GM21786 (cell line): ENCODE measurements at regions not wholly inside any gene's neighbourhood (a gene's known extent, or its start where the extent isn't known, plus 50 kb on each side); places are given as distances from the start of the nearest gene placed in this dataset.
"Not testable (repeated sequence)": the region's sequence is repeated elsewhere in the genome, so short reads cannot be mapped to it uniquely, and the experiment has no call there.

Source experiments
- ATAC-seq: cut with Tn5 transposase; IDR thresholded peaks from one replicate; pipeline ENCODE4 v1.9.1; 2021; ENCODE audit not compliant: unreplicated experiment

GRCh38 chr10:130689743-130690626 lies 553.8 kb downstream of the GLRX3 start:
- ATAC-seq = no peak

- no peak for ATAC-seq
Observed at GRCh38 chr10:130691776-130692175, 555.6 kb downstream of the GLRX3 start.

DNA sequence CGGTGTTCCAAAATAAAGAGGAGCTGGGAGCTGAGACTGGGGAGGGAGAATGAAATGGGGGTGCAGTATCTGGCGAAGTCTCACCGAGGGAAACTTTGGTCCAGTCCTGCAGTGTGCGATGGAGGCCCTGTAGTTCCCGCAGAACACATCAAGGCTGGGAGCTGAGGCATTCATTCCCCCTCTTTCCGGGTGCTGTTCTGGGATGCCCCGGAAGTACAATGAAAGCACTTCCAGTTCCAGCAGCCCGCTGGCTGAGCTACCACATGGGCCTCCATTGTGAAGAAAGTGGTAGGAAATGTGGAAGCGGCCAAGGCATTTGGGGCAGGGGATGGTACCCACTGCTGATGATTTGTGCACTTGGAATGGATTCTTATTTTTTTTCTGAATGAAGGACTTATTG lies 560.7 kb downstream of the GLRX3 start:
- no peak for ATAC-seq

DNA sequence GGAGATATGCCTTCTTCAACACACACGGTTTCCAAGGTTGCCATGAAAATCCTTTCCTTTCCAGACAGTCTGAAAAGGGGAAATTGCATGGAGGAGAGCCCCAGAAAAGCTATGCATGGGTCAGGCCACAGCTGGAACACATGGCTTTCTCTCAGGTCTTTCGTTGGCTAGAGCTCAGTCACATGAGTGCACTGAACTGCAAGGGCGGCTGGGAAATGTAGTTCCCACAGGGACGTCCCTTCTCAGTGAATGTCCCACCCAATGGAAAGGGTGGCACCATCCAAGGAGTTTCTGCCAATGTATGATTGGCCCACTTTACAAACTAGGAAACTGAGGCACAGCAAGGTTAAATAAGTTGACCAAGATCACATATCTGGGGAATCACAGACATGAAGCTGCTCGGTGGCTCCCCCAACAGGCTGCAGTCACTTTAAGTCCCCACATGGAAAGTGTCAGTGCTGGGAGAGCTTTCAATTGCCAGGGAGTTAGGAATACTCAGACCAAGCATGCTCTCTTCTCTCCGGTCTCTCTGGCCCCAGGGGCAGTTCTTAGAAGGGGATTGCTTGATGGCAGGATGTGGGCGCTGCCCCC lies 571.3 kb downstream of the GLRX3 start:
- no peak for ATAC-seq

DNA sequence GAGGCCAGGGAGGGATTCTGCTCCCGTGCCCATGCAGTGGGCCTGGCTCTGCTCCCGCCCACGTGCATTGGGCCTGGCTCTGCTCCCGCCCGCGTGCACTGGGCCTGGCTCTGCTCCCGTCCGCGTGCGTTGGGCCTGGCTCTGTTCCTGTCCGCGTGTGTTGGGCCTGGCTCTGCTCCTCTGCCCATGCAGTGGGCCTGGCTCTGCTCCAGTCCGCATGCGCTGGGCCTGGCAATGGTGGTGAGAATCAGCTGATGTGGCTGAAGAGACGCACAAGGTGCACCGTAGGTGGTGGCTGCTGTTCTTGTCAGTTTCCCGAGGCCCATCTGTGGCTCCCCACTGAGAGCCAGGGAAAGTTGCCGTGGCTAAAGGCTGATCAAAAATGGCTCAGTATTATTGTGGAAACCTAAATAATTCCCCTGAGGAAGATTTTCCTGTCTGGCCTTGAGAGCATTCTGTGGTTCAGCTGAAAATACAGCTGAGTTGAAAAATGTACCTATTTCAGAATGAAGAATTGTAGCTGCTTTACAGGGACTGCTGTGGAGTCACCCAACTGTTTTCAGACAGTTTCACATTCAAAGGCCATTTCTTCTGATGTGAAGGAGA lies 572.4 kb downstream of the GLRX3 start:
- no peak for ATAC-seq

DNA sequence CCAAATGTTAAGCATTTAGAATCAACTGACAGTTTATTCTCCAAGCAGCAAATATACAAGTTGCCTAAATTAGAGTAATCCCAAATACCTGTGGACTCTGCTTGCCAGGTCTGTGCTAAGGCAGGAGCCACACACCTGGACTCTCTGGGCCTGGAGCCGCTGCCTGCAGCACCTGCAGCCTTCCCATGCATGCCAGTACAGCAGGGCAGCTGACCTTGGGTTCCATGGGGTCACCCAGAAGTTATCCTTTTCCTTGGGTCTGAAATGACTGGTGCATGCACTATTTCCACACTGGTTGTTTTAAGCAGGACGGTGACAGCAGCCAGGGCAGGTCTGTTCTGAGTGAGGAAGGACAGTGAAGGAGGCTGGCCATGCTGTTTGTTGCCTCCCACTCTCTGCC lies 573.2 kb downstream of the GLRX3 start:
- no peak for ATAC-seq

DNA sequence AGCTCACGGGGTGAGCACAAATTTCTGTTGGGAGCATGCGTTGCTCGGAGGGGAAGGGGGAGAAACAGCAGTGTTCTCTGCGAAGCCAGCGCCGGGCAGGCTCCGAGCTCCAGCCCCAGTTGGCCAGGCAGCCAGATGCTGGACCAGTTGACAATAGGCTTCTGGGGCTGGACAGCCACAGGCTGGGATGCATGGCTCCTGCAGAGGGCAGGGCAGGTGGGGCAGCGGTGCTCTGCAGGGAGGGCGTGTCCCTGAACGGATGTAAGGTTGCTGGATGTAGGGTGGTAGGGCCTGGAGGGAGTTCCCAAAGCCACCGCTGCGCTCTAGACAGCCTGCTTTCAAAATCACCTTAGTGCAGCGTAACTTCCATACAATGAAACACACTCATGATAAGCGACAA lies 574.9 kb downstream of the GLRX3 start:
- no peak for ATAC-seq

DNA sequence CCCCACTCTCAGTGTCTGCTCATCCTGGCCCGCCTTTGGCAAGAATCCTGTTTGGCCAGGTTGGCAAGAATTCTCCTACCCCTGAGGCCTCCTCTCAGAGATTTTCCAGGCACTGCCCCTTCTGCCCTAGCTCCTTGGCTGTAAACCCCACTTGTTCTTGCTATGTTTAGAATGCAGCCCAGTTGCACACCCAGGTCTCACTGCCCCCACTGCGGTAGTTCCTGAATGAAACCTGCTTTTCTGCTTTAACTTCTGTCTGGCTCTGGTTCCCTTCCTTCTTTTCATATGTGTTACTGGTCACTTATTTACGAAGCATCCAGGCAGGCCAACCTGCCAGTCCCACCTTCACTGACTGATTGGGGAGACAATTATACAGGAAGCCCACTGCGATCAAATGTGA lies 576.9 kb downstream of the GLRX3 start:
- ATAC-seq = no peak

- ATAC-seq = no peak
Observed at GRCh38 chr10:130713731-130714130, 577.5 kb downstream of the GLRX3 start.

DNA sequence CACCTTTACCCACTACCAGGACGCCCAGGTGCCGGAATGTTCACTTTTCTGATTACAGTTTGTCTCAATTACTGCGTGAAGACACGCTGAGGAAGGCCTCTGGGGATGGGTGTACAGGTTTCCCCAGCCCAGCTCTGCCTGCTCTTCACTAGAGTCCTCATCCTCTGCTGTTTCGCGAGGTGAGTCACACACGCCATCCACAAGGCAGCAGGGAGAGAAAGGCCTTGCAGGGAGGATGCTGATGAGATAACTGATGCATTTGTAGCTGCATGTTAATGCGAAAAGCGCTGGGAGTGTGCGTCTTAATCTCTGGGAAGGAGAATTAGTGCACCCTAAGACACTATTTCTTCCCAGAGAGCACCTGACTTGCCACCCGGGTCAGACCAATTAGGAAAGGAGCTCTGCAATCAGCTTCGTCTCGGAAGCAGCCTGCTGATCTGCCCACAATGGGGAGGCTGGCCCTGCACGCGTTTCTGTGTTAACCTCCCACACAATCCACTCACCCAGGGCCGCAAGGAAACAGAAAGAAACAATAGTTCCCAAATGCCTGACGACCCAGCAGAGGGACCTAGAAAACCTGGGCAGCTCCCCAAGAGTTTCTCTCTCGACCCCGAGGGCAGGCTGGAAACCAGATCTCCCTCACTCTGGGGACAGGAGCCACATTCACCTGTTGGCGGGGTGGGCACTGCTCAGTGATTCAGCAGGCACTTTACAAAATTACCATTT lies 578.7 kb downstream of the GLRX3 start:
- no peak for ATAC-seq

GRCh38 chr10:130715686-130716670 lies 579.8 kb downstream of the GLRX3 start:
- ATAC-seq = no peak

GRCh38 chr10:130717083-130717482 lies 580.9 kb downstream of the GLRX3 start:
- no peak for ATAC-seq

DNA sequence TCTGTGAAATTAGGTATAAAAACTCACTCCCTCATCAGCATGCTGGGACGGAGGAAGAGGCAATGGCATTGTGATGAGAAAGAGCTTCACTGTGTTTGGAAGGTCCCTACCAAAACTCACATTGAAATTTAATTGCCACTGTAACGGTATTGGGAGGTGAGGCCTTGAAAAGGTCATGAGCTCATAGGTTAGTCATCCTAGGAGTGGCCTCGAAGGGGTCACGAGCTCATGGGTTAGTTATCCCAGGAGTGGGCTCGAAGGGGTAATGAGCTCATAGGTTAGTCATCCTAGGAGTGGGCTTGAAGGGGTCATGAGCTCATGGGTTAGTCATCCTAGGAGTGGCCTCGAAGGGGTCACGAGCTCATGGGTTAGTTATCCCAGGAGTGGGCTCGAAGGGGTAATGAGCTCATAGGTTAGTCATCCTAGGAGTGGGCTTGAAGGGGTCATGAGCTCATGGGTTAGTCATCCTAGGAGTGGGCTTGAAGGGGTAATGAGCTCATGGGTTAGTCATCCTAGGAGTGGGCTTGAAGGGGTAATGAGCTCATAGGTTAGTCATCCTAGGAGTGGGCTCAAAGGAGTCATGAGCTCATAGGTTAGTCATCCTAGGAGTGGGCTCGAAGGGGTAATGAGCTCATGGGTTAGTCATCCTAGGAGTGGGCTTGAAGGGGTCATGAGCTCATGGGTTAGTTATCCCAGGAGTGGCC lies 582.7 kb downstream of the GLRX3 start:
- ATAC-seq = not testable (repeated sequence)

- ATAC-seq = no peak
Observed at GRCh38 chr10:130719448-130719752, 583.2 kb downstream of the GLRX3 start.

DNA sequence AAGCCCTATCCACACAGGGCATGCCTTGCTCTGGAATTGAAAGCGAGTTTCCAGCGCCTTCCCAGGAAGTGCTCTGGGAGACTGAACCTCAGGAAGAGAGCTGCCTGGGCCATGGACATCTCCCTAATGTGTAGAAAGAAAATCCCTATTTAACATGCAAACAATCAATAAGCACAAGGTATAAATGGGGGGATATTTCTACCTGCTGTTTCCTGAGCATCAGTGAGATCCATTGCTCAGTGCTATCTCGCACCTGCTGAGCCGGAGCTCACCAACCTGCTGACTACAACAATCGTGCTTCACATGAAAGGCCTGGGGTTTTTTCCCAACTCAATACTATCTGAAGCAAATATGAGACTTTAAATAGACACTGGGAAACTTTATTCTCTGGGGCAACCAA lies 584.0 kb downstream of the GLRX3 start:
- no peak for ATAC-seq

- ATAC-seq = no peak
Observed at GRCh38 chr10:130721971-130722370, 585.8 kb downstream of the GLRX3 start.

GRCh38 chr10:130723704-130724103 lies 587.5 kb downstream of the GLRX3 start:
- ATAC-seq = no peak

- no peak for ATAC-seq
Observed at GRCh38 chr10:130725474-130725970, 586.0 kb downstream of the TCERG1L start.

- ATAC-seq = no peak
Observed at GRCh38 chr10:130726996-130727725, 584.4 kb downstream of the TCERG1L start.
